Peyer's patch (tissue), 4 donors: ENCODE measurements at regions not wholly inside any gene's neighbourhood (a gene's known extent, or its start where the extent isn't known, plus 50 kb on each side); places are given as distances from the start of the nearest gene placed in this dataset.

Experiments
- POLR2A ChIP-seq, 2 donors: fragments of 450-650 bp; IDR thresholded peaks; one replicate each; pipeline ENCODE4 v1.5.1; 2017; ENCODE audit warnings: antibody characterized with exemption in 2 of 2, mild to moderate bottlenecking in 2 of 2, moderate library complexity in 2 of 2
- TF ChIP-seq, protein P1 (sequence below), 6 experiments: fragments of 450-650 bp in 4 of 6; fragments of 200-600 bp in 2 of 6; sonication (generic) in 1 of 6; IDR thresholded peaks; one replicate each; pipeline ENCODE4 v1.5.1; 2017 to 2019; ENCODE audit warnings: antibody characterized with exemption in 6 of 6, mild to moderate bottlenecking in 3 of 6, moderate library complexity in 1 of 6

DNA sequence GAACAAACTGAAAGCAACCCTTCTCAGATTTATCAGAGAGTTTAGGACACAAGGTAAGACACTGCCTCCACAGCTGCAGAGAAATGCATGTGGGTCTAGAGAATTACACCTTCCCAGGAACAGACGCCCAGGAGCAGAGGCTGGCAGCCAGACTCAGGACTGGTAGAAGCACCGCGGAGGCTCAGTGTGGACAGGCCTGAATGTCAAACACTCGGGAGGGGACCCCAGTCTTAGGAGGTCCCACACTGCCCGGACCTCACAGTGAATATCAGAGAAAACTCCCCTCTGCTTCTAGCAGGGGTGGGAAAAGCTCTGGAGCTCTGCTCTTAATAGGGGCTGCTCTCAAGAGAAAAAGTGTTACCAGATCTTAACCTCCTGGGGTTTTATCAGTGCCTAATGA, 952.7 kb downstream of the BRD1 start:
- TF ChIP-seq, protein P1, sequence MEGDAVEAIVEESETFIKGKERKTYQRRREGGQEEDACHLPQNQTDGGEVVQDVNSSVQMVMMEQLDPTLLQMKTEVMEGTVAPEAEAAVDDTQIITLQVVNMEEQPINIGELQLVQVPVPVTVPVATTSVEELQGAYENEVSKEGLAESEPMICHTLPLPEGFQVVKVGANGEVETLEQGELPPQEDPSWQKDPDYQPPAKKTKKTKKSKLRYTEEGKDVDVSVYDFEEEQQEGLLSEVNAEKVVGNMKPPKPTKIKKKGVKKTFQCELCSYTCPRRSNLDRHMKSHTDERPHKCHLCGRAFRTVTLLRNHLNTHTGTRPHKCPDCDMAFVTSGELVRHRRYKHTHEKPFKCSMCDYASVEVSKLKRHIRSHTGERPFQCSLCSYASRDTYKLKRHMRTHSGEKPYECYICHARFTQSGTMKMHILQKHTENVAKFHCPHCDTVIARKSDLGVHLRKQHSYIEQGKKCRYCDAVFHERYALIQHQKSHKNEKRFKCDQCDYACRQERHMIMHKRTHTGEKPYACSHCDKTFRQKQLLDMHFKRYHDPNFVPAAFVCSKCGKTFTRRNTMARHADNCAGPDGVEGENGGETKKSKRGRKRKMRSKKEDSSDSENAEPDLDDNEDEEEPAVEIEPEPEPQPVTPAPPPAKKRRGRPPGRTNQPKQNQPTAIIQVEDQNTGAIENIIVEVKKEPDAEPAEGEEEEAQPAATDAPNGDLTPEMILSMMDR (IDR thresholded peaks at IDR 0.05) = no peak
- no peak for TF ChIP-seq POLR2A (IDR thresholded peaks at IDR 0.05)
